ENCODE measurements at regions not wholly inside any gene's neighbourhood (a gene's known extent, or its start where the extent isn't known, plus 50 kb on each side); places are given as distances from the start of the nearest gene placed in this dataset.

DNA sequence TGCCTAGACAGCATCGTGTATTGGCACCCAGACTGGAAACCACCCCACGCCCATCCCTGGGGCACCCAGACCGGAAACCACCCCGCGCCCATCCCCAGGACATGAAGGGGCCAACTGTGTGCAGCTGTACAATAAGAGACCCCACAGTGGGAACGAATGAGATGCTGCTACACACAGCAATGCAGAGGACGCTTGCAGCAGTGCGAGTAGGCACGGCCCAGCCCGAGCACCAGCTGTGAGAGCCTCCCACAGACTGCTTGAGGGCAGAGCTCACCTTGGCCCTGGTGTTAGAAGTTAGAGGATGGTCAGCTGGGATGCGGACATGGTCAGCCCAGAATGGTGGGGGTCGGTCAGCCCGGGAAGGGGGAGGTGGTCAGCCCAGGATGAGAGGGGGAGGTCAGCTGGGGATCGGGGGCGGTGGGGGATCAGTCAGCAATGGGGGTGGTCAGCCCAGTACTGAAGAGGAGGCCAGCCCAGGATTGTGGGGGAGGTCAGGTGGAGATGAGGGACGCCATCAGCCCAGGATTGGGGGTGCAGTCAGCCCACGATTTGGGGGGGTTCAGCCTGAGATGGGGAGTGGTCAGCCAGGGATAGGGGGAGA, 340.0 kb downstream of the C16orf95 start:
- no peak for DNase-seq (ENCODE audit: low read depth in 2 of 2)

DNA sequence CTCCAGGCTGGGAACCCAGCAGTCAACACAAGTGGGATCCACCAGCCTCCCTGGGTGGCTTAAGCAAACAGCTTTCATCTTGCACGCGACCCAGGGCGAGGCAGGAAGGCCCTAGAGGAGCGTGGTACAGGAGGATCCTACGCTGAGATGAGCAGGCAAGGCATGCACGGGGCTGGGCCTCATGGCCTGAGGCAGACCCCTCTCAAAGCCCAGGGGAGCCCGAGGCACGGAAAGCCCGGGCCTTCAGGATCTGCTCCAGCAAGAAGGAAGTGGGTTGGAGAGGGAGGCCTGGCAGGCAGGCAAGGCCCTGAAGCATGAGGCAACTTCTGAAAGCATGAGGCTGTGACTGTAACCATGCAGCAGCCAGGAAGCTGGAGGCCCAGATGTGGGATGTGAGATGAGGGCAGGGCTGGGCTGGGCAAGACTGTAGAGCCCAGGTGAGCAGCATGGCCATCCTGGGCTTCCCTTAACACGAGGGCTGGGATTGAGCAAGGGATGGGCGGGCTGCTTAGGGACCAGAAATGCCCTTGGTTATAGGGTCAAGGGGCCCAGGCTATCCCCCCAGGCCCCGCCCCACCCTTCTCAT, 338.7 kb downstream of the C16orf95 start:
- no peak for DNase-seq (ENCODE audit: low read depth in 2 of 2)

DNA sequence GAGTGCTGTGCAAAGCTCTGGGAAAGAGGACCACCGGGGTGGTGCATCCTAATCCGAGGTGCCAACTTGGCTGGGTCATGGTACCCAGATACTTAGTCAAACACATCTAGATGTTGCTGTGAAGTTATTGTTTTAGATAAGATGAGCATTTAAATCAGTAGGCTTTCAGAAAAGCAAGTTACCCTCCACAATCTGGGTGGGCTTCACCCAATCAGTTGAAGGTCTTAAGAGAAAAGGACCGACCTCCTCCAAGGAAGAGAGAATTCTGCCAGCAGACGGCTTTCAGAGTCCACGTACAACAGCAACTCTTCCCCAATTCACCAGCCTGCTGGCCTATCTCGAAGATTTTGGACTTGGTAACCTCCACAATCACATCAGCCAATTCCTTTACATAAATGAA, 338.1 kb downstream of the C16orf95 start:
- no peak for DNase-seq (ENCODE audit: low read depth in 2 of 2)

DNA sequence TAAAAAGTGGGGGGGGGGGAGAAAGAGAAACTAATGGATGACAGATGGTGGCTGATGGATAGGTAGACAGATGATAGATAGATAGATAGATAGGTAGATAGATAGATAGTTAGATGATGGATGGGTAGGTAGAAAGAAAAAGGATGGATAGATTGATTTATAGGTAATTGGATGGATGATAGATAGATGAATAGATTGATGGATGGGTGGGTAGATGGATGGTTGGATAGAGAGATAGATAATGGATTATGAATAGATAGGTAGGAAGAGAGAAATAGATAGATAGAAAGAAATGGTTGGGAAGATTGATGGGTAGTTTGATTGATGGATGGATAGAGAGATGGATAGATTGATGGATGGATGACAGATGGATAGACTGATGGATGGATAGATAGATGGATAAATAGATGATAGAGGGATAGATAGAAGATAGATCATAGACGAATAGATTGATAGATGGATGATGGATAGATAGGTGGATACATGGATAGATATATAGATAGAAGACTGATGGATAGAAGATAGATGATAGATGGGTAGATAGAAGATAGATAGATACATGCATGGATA, 337.1 kb downstream of the C16orf95 start:
- no peak for DNase-seq (ENCODE audit: low read depth in 2 of 2)

DNA sequence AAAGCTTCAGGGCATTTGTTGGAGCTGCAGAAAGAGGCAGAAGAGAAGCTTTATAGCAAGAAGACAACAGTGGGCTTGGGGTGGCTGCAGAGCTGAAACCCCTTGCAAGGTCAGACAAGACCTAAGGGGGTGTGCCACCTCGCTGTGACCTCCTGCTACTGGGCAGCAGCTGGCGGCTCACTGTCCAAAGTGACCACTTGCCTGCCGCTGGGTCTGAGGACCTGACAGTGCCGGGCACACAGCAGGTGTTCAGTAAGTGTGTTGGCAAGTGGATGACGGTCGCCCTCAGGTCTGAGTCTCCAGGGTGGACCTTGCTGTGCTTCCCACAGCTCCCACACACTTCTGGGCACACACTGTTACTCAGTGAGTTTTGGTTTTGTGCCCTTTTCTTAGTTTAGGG, 336.5 kb downstream of the C16orf95 start:
- DNase-seq (ENCODE audit: low read depth in 2 of 2) = no peak

DNA sequence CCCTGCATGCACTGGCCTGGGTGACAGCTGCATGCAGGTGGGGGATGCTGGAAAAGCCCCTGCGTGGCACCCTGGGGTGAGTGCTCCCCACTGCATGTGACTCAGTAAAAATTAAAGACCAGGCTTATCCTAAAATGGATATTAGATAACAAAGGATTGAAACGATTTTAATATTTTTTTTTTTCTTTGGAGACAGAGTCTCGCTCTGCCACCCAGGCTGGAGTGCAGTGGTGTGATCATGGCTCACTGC, 334.9 kb downstream of the C16orf95 start:
- no peak for DNase-seq (ENCODE audit: low read depth in 2 of 2)

DNA sequence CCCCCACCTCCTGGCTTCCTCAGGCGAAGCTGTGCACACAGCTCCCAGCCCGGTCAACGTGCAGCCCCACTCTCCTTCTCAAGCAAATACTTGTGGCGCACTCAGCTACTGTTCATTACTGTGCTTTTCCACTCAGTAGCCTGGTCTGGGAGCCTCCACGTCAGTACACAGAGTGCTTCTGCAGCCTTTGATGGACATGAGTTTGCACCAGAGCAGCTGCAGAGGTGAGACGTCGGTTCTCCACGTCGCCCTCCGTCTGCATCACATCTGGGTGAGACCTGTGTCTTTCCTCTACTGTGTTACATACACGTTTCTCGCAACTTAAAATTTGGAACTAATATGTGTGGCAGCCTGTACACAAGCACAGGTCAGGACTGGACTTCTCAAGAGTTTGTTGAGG, 334.3 kb downstream of the C16orf95 start:
- no peak for DNase-seq (ENCODE audit: low read depth in 2 of 2)

DNA sequence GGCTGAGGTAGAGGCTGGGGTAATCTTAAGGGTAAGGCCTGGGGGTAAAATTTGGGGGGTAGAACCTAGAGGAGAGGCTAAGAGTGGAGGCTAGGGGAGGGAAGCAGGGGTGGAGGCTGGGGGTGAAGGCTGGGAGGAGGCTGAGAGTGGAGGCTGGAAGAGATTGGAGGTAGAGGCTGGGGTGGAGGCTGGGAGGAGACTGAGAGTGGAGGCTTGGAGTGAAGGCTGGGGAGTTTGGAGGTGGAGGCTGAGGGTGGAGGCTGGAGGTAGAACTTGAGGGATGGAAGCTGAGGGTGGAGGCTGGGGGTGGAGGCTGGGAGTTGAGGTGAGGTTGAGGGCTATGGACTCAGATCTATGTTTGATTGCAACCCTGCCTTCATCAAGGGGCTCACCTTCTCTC, 333.6 kb downstream of the C16orf95 start:
- DNase-seq (ENCODE audit: low read depth in 2 of 2) = no peak

DNA sequence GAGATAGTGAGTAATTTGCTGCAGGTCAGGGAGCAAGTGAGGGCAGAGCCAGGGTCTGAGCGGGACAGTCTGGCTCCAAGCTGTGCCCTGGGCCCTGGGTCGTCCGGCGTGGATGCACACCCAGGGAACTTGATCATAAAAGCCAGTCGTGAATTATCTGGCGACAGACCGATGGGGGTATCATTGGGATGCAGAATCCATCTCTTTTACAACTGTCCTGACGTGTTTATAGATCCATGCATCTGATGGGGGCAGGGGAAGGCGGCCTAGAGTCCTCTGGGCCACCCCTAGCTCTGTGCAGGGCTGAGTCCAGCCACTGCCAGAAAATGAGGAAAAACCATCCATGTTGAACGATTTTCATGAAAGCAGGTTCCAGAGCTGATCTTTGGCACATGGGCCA, 332.8 kb downstream of the C16orf95 start:
- no peak for DNase-seq (ENCODE audit: low read depth in 2 of 2)

DNA sequence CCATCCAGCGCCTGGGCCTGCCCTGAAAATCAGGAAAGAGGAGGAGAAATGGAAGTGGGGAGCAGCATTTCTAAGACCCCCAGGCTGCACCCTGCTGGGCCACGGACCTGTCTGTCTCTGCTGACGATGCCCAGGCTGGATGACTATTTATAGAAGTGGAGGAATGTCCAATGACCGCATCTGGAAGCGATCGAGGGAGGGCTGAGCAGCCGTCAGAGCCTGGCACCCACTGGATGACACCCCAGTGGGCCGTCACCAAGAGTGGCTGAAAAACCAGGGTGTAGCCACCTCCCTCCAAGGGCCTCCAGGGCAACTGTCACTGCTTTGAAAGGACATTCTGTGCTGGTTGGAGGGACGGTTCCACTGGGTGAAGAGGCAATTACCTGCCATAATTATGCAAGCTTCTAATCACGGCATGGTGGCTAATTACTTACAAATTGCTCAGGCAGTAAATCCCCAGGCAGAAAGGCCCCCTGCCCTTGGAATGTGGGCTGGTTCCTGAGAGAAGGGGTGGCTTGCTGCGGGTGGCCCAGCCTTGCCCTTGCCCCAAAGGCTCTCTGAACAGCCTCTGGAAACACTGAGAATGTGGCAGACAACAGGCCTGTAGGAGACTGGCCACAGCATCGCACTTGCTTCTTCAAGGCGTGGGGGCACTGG, 332.1 kb downstream of the C16orf95 start:
- no peak for DNase-seq (ENCODE audit: low read depth in 2 of 2)

DNA sequence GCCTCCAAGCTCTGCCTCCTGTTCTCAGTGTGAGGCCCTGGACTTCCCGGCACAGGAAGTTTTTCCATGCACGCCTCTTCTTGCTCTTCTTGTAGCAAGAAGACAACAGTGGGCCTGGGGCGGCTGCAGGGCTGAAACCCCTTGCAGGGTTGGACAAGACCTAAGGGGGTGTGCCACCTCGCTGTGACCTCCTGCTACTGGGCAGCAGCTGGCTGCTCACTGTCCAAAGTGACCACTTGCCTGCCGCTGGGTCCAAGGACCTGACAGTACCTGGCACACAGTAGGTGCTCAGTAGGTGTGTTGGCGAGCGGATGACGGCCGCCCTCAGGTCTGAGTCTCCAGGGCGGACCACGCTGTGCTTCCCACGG, 331.6 kb downstream of the C16orf95 start:
- DNase-seq (ENCODE audit: low read depth in 2 of 2) = no peak

DNA sequence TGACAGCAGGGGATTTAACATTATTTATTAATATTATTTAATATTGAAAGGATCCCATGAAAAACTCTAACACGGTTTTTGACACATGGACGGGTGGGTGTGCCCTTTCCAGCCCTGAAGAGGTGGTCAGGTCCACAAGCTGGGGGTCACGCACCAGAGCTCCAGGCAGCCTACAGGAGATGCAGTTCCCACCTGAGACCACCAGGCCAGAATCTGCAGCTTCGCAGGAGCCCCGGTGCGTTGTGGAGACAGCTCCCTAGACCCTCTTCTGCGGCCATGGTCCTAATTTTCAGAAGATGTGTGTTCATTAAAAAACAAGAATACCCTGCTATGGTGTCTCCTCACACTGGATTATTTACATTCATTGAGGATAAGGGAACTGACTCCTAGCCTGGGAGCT, 331.1 kb downstream of the C16orf95 start:
- no peak for DNase-seq (ENCODE audit: low read depth in 2 of 2)

DNA sequence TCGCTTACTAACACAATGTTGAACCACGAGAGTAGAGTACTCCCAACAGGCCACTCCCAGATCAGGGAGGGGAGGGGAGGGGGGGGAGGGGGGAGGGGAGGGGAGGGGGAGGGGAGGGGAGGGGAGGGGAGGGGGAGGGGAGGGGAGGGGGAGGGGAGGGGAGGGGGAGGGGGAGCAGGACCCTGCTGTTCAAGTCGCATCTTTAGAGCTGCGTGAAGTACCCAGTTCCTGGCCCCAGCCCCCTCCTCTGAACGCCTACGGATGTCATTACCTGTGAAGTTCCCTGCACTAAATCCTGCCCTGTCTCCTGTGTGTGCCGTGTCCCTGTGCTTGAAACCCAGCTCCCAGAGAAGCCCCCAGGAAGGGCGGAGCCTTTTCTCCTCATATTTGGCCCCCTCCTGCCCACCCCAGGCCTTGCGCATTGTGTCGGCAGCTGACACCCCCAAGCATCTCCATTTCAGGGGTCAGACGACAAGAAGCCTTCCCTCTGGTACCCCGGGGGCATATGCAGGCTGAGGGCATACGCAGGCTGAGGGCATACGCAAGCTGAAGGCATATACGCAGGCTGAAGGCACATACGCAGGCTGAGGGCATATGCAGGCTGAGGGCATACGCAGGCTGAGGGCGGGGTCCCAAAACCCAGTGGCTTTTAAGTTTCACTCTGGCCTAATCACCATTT, 330.2 kb downstream of the C16orf95 start:
- no peak for DNase-seq (ENCODE audit: low read depth in 2 of 2)

DNA sequence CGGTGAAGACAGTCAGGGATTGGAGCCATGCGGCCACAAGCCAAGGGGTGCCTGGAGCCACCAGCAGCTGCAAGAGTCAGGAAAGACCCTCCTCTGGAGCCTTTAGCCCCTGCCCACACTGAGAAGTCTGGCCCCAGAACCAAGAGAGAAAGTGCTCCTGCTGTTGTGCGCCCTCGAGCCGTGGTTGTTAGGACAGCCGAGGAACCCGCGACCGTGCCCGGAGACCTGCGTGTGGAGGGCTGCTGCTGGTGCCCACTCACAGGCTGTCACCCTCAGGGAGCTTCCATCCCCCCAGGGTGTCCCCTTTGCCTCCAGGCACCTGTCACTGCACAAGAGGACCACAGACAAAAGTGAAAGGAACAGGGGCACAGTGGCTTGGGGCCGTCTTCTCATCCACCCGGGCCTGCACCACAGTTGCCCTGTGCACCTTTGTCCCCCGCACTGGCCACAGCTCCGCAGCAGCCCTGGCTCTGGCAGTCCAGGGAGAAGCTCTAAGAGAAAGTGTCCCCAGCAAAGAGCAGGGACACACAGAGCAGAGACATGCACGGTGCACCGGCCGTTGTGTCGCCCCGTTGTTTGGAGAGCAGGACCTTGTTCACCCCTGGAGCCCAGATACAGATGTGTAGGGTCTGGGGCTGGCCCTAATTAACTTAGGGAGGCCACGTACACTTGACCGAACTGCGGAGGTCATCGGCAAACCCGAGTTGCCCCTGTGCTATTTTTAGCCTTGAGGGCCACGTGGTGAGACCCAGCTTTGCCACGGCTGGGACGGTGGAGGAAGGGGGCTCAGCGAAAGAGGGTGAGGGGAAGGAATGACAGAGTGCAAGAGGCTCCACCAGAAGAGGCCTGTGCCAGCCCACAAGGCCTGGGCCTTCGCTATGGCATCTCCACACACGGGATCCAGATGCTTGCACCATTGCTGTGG, 329.2 kb downstream of the C16orf95 start:
- no peak for DNase-seq (ENCODE audit: low read depth in 2 of 2)

DNA sequence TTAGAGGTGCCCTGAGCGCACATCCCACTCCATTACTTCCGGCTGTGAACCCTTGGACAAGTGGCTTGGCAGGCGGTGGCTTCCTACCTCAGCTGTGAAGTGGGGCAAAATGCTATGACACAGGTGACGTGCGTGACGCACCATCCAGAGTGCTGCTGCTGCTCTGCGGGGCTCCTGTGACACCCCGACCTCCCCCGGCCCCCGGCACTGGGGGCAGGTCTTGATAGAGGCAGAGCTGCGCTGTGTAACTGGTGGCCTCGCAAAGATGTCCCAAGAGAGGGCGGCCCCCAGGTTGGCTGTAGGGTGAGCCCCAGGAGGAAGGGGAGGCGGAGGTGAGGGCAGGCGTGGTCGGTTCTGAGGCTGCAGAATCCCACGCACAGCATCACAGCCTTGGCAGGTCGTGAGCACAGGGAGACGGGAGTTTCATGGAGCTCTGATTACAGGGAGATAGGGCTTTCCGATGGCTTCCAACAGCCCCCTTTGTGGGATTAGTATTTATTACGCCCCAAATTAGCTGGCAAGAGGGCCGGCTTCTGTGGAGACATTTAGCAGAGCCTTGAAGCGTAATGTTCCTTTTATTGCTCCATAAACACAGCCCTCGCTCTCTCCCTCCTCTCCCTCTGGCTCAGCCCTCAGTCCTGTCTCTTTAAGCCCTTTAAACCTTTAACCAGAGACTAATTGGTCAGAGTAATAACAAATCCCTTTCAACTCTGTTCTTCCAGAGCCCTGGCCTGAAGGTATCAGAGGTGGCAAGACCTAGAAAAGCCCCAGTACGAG, 328.1 kb downstream of the C16orf95 start:
- no peak for DNase-seq (ENCODE audit: low read depth in 2 of 2)

DNA sequence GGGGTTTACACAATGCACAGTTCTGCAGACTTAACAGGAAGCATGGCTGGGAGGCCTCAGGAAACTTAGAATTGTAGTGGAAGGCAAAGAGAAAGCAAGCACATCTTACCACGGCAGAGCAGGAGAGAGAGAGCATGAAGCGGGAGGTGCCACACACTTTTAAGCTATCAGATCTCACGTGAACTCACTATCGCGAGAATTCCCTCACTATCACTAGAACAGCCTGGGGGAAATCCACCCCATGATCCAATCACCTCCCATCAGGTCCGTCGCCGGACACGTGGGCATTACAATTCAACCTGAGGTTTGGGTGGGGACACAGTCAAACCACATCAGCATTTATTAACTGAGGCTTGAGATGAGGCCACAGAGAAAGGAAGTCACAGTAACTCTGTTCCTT, 326.7 kb downstream of the C16orf95 start:
- DNase-seq (ENCODE audit: low read depth in 2 of 2) = no peak

DNA sequence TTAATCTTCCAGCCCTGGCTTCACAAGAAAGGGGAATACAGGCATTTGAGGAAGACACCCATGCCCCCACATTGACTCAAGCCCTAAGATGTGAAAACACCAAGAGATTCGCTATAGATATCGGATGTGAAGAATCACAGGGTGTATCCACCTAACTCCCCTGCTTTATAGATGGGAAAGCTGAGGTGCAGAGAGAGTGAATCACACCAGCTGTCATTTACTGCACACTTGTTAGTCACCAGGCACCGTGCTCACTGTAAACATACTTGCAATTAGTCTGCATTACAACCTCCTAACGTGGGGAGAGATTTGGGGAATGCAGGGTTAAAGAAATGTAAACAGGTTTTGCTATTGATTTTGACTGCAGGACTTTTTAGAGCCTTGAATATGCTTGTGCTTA, 325.5 kb downstream of the C16orf95 start:
- DNase-seq (ENCODE audit: low read depth in 2 of 2) = no peak

DNA sequence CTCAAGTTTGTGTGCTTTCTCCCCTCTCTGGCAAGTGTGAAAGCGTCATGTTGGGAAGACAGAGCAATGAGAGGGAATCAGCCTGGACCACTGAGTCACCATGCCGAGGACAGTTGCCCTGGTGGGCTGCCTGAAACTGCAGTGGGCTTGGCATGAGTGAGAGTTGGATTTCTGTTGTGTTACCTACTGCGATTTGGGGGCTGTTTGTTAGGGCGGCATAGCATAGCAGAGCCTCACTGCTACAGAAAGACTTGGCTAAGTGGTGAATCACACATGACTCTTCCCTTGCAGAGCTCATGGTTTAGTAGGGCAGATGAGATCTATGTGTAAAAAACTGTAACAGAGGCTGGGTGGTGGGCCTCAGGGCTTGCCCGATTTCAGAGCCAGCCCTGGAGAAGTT, 324.6 kb downstream of the C16orf95 start:
- DNase-seq (ENCODE audit: low read depth in 2 of 2) = no peak

DNA sequence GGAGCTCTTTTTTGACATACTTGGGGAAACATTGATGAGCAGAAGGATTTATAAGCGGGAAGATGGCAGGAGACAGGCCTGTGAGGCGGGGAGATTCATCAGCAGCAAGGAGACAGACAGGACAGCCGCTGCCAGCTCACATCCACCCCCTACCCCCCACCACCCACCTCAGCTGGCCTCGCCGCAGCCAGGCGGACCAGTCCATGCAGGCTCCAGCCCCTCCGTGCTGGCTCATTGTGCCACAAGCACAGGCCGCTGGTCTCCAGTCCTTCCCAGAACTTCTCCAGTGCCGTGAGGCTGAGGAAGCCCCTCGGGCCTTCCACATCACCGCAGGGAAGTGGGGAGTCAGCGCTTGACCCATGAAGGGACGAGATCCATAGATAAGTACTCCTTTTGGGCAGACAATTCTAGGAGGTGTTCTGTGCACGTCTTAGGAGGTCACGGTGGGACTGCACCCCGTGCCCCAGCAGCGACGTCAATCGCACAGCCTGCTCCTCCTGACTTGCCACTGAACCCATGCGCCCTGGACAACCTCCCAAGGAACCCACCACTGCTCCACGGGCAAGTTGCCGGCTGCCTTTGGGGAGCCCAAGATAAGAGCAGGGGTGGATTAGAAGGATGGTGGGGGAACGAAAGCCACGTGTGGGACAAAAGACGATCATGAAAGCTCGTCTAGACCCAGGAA, 323.6 kb downstream of the C16orf95 start:
- no peak for DNase-seq (ENCODE audit: low read depth in 2 of 2)

DNA sequence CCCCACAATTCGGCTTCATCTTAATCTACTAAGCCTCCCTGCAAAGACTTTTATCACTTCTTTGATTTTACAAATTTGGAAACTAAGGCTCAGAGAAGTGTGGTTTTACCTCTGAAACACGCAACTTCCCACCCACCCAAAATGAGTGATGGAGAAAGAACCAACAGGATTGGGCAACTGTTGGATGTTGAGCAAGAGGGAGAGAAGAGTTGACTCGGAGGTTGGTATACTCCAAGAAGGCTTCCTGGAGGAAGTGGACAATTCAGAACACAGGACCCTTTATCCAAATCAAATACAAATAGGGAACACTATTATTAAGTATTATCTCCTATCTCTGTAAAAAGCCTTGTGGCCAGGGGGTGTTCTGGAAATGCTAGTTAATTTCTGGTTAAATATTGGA, 323.0 kb downstream of the C16orf95 start:
- no peak for DNase-seq (ENCODE audit: low read depth in 2 of 2)
